Neural cell (in vitro differentiated cells): ENCODE measurements at regions not wholly inside any gene's neighbourhood (a gene's known extent, or its start where the extent isn't known, plus 50 kb on each side); places are given as distances from the start of the nearest gene placed in this dataset.

Experiments used
- H2AFZ ChIP-seq: fragments of 200-600, 300-800 bp; sonication (generic), shearing (Covaris generic); 2 replicates; pipeline ENCODE4 v1.6.0; 2014; ENCODE audit warnings: low read depth, mild to moderate bottlenecking, antibody characterized with exemption, low read length, moderate library complexity
- H3F3A ChIP-seq: fragments of 200-600 bp; shearing (Covaris generic); 2 replicates; pipeline ENCODE4 v1.6.1; 2016; ENCODE audit warnings: mild to moderate bottlenecking, moderate library complexity, mixed read lengths, antibody characterized with exemption, low read length; ENCODE audit not compliant: insufficient read depth, poor library complexity, severe bottlenecking
- H3K27ac ChIP-seq: fragments of 200-600, 300-800 bp; sonication (generic), shearing (Covaris generic); 2 replicates; pipeline ENCODE4 v1.5.1; 2014; ENCODE audit warnings: mild to moderate bottlenecking, low read length, moderate library complexity
- H3K27me3 ChIP-seq: fragments of 300-800, 200-600 bp; sonication (generic), shearing (Covaris generic); 2 replicates; pipeline ENCODE4 v1.6.0; 2014; ENCODE audit warnings: mild to moderate bottlenecking, low read depth, low read length, moderate library complexity; ENCODE audit not compliant: insufficient read depth
- H3K36me3 ChIP-seq: fragments of 300-800, 200-600 bp; sonication (generic), shearing (Covaris generic); 2 replicates; pipeline ENCODE4 v1.5.1; 2014; ENCODE audit warnings: mild to moderate bottlenecking, antibody characterized with exemption, low read length, moderate library complexity; ENCODE audit not compliant: insufficient read depth
- H3K4me2 ChIP-seq: fragments of 300-800, 200-600 bp; sonication (generic), shearing (Covaris generic); 2 replicates; pipeline ENCODE4 v1.6.0; 2014; ENCODE audit warnings: mild to moderate bottlenecking, low read length
- H3K4me3 ChIP-seq: fragments of 300-800, 200-600 bp; sonication (generic), shearing (Covaris generic); 2 replicates; pipeline ENCODE4 v1.5.1; 2014; ENCODE audit warnings: mild to moderate bottlenecking, low read length, moderate library complexity
- H3K79me2 ChIP-seq: fragments of 200-600 bp; shearing (Covaris generic); replicated peaks from 2 replicates; pipeline ENCODE4 v1.6.0; 2014; ENCODE audit warnings: mild to moderate bottlenecking, low read length, moderate library complexity; ENCODE audit not compliant: insufficient read depth
- H3K9ac ChIP-seq: fragments of 300-800, 200-600 bp; sonication (generic), shearing (Covaris generic); 2 replicates; pipeline ENCODE4 v1.6.1; 2016; ENCODE audit warnings: mild to moderate bottlenecking, low read length, mixed read lengths
- H3K9me2 ChIP-seq: fragments of 200-600 bp; shearing (Covaris generic); 2 replicates; pipeline ENCODE4 v1.6.1; 2016; ENCODE audit warnings: mild to moderate bottlenecking, low read length, mixed read lengths; ENCODE audit not compliant: insufficient read depth
- H3K9me3 ChIP-seq: fragments of 200-600, 300-800 bp; sonication (generic), shearing (Covaris generic); 2 replicates; pipeline ENCODE4 v1.6.1; 2016; ENCODE audit warnings: mild to moderate bottlenecking, mixed run types, low read length, moderate library complexity, mixed read lengths
- H4K20me1 ChIP-seq: fragments of 200-600 bp; shearing (Covaris generic); 2 replicates; pipeline ENCODE4 v1.6.1; 2016; ENCODE audit warnings: mild to moderate bottlenecking, mixed run types; ENCODE audit not compliant: insufficient read depth
- EP300 ChIP-seq: fragments of 450-650 bp; conservative IDR thresholded peaks from 2 replicates; pipeline ENCODE4 v1.6.1; 2014; ENCODE audit warnings: antibody characterized with exemption, mild to moderate bottlenecking, moderate library complexity; ENCODE audit not compliant: poor library complexity, severe bottlenecking
- EZH2 ChIP-seq: fragments of 200-600, 300-800 bp; shearing (Covaris generic), sonication (generic); IDR thresholded peaks from 2 replicates; pipeline ENCODE4 v1.6.1; 2014; ENCODE audit warnings: antibody characterized with exemption, low read length, borderline replicate concordance, mild to moderate bottlenecking; ENCODE audit not compliant: insufficient read depth, poor library complexity, severe bottlenecking
- MXI1 ChIP-seq: fragments of 450-650 bp; conservative IDR thresholded peaks from 2 replicates; pipeline ENCODE4 v1.6.1; 2014; ENCODE audit warnings: antibody characterized with exemption, mild to moderate bottlenecking; ENCODE audit not compliant: poor library complexity, severe bottlenecking
- POLR2AphosphoS5 ChIP-seq: IDR thresholded peaks from 2 replicates; pipeline ENCODE4 v1.6.1; 2012
- RAD21 ChIP-seq: fragments of 450-650 bp; conservative IDR thresholded peaks from 2 replicates; pipeline ENCODE4 v1.6.1; 2014; ENCODE audit warnings: antibody characterized with exemption, mild to moderate bottlenecking, moderate library complexity
- SMC3 ChIP-seq: fragments of 450-650 bp; conservative IDR thresholded peaks from 2 replicates; pipeline ENCODE4 v1.6.1; 2014; ENCODE audit warnings: antibody characterized with exemption, mild to moderate bottlenecking, moderate library complexity; ENCODE audit not compliant: poor library complexity
- TAF1 ChIP-seq: IDR thresholded peaks from 2 replicates; pipeline ENCODE4 v1.6.1; 2012; ENCODE audit warnings: low read depth
- TF ChIP-seq, protein P1 (sequence below): IDR thresholded peaks from 2 replicates; pipeline ENCODE4 v1.6.1; 2012; ENCODE audit warnings: borderline replicate concordance
- TF ChIP-seq, protein P2 (sequence below): fragments of 450-650 bp; IDR thresholded peaks from 2 replicates; pipeline ENCODE4 v1.5.1; 2014; ENCODE audit warnings: antibody characterized with exemption, mild to moderate bottlenecking, moderate library complexity; ENCODE audit not compliant: poor library complexity, severe bottlenecking

DNA sequence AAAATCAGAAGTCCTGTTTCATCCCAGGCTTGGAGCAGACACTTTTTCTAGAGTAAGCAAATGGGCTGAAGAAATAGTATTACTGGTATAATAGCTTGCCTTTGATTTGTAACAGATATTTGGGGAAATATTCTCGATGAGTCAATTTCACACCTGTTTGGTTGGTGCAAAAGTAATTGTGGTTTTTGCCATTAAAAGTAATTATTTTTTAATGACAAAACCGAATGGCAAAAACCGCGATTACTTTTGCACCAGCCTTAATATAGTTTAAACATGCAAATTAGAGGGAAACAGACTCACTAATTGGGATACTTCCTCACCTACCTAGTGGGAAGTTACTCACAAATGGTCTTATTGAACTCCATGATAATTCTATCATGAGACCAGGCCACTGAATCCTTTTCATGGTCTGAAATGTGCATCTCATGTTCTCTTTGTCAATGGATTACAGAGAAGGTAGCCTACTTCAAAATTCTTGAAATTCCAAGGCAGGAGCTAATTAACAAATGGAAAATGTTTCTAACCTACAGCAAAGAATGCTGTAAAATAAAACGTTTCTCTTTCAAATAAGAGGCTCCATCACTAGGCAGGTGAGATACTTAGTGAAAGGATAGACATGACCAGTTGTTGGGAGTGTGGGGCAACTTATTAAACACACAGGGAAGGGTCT, 391.3 kb downstream of the EMP1 start:
- no peaks in the 10 kb centered on the region for H3K27me3 ChIP-seq
- H3K9me2 ChIP-seq = no peaks in the 10 kb centered on the region
- no peak for TF ChIP-seq RAD21
- TF ChIP-seq, protein P1, sequence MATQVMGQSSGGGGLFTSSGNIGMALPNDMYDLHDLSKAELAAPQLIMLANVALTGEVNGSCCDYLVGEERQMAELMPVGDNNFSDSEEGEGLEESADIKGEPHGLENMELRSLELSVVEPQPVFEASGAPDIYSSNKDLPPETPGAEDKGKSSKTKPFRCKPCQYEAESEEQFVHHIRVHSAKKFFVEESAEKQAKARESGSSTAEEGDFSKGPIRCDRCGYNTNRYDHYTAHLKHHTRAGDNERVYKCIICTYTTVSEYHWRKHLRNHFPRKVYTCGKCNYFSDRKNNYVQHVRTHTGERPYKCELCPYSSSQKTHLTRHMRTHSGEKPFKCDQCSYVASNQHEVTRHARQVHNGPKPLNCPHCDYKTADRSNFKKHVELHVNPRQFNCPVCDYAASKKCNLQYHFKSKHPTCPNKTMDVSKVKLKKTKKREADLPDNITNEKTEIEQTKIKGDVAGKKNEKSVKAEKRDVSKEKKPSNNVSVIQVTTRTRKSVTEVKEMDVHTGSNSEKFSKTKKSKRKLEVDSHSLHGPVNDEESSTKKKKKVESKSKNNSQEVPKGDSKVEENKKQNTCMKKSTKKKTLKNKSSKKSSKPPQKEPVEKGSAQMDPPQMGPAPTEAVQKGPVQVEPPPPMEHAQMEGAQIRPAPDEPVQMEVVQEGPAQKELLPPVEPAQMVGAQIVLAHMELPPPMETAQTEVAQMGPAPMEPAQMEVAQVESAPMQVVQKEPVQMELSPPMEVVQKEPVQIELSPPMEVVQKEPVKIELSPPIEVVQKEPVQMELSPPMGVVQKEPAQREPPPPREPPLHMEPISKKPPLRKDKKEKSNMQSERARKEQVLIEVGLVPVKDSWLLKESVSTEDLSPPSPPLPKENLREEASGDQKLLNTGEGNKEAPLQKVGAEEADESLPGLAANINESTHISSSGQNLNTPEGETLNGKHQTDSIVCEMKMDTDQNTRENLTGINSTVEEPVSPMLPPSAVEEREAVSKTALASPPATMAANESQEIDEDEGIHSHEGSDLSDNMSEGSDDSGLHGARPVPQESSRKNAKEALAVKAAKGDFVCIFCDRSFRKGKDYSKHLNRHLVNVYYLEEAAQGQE = no peak
- no peak for TF ChIP-seq SMC3
- no peak for TF ChIP-seq POLR2AphosphoS5
- no peak for TF ChIP-seq EP300
- TF ChIP-seq EZH2 = no peak
- no peak for TF ChIP-seq MXI1
- TF ChIP-seq, protein P2, sequence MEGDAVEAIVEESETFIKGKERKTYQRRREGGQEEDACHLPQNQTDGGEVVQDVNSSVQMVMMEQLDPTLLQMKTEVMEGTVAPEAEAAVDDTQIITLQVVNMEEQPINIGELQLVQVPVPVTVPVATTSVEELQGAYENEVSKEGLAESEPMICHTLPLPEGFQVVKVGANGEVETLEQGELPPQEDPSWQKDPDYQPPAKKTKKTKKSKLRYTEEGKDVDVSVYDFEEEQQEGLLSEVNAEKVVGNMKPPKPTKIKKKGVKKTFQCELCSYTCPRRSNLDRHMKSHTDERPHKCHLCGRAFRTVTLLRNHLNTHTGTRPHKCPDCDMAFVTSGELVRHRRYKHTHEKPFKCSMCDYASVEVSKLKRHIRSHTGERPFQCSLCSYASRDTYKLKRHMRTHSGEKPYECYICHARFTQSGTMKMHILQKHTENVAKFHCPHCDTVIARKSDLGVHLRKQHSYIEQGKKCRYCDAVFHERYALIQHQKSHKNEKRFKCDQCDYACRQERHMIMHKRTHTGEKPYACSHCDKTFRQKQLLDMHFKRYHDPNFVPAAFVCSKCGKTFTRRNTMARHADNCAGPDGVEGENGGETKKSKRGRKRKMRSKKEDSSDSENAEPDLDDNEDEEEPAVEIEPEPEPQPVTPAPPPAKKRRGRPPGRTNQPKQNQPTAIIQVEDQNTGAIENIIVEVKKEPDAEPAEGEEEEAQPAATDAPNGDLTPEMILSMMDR = no peak
- no peak for TF ChIP-seq TAF1
- no peaks in the 10 kb centered on the region for H3K79me2 ChIP-seq
- H3F3A ChIP-seq = no peaks in the 10 kb centered on the region
- no peak overlapping the region for H3K4me2 ChIP-seq
- no peaks in the 10 kb centered on the region for H3K9me3 ChIP-seq
- H3K36me3 ChIP-seq = no peaks in the 10 kb centered on the region
- H3K4me3 ChIP-seq = no peak overlapping the region
- no peak overlapping the region for H2AFZ ChIP-seq
- no peak overlapping the region for H3K27ac ChIP-seq
- H4K20me1 ChIP-seq = no peaks in the 10 kb centered on the region
- no peak overlapping the region for H3K9ac ChIP-seq

DNA sequence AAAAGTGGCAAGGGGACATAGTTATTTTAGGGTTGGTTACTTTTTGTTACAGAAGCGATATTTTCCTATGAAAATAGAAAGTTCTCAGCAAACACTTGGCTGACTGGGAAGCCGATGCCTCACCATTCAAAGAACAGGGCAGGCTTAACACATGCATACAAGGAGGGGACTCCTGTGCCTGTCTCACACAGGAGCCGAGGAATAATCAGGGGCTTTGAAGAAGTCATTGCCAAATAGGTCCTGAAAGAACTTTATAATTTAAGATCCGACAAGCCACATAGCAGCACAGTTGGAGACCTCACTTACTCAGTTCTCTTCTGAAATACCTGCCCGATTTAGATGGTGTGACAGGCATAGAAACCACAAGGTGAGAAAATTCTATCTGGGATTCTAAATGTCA, 389.8 kb downstream of the EMP1 start:
- Histone ChIP-seq H3K4me2 (no peak overlapping the region), H3K79me2 (no peaks in the 10 kb centered on the region), H3F3A (no peaks in the 10 kb centered on the region), H3K27ac (no peak overlapping the region), H4K20me1 (no peaks in the 10 kb centered on the region), H3K9ac (no peak overlapping the region), H3K36me3 (no peaks in the 10 kb centered on the region), H3K9me3 (no peaks in the 10 kb centered on the region), H3K27me3 (no peaks in the 10 kb centered on the region), H2AFZ (no peak overlapping the region), H3K4me3 (no peak overlapping the region), H3K9me2 (no peaks in the 10 kb centered on the region)
- TF ChIP-seq, protein P2 = no peak
- no peak for TF ChIP-seq POLR2AphosphoS5
- TF ChIP-seq SMC3 = no peak
- TF ChIP-seq EZH2 = no peak
- no peak for TF ChIP-seq MXI1
- TF ChIP-seq RAD21 = no peak
- no peak for TF ChIP-seq TAF1
- no peak for TF ChIP-seq EP300
- TF ChIP-seq, protein P1 = no peak
